ENCODE measurements at regions not wholly inside any gene's neighbourhood (a gene's known extent, or its start where the extent isn't known, plus 50 kb on each side); places are given as distances from the start of the nearest gene placed in this dataset.

DNA sequence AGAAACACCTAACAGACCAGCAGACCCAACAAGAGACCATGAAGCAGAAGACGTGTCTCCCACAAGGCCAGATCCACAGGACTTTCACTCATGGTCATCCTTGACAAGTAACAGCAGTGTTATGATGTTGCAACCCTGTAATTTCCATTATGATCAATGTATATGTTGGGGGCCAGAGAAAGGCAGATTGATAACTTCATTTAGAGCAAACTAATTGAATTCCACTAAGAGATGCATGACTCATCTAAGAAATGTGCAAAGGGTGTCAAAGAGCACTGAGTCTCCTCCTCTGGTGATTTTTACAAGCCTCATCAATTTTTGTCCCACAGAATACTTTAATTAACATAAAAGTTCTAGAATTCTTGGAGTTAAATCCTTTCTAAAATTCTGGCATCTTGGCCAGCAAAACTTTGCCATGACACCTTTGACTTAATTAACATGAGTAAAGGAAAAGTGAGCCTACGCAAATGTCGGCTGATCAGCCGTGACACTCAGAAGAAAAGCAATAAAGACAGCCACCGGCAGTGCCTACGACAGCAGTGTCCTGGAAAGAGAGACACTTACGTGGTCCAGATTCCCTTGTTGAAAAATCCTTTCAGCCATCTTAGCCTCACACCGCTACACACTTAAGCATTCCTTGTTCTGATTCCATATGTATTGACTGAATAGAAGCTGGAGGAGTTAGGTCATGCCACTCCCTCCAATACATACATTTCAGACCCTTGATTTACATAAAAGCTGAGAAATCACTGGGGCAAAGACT lies 370.2 kb upstream of the CCDC196 start:
- DNase-seq, result no peak

DNA sequence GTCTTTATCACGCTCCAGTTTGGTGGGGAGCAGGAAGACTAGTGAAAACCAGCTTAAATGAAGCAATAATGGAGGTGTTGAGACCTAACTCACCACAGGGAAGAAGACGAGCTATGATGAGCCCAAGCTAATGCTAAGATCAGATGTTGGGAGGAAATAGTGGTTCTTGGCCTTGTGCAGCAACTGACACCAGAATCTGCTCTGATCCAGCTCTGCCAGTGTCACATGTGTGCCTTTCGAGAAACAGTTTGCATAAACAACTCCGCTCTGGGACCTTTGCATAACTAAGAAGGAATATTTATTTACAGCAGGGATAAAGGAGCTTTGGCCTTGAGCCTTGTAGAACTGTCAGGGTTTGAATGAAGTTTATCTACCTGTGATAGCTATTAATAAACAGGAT lies 369.4 kb upstream of the CCDC196 start:
- no peak for DNase-seq

DNA sequence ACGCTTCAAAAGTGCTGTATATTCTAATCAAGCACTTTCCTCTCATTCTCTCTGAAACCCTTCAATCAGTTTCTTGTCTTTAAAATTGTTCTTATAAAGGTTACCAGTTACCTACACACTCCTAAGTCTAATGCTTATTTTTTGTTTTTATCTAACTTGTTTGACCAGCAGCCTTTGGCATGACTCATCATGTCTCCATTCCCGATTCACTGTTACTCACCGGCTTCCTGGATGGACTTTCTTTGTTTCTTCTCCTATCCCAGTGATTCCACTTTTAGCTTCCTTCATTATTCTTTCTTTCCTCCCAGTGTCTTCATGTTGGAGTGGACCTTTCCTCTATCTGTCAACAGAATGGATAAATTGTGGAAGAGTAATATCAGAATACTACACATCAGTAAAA lies 368.6 kb upstream of the CCDC196 start:
- no peak for DNase-seq

GRCh38 chr14:66119606-66120231 lies 366.5 kb upstream of the CCDC196 start:
- no peak for DNase-seq

GRCh38 chr14:66120402-66120801 lies 365.8 kb upstream of the CCDC196 start:
- no peak for DNase-seq

GRCh38 chr14:66121859-66122258 lies 364.3 kb upstream of the CCDC196 start:
- DNase-seq, result no peak

- no peak for DNase-seq
Observed at GRCh38 chr14:66129224-66129623, 356.9 kb upstream of the CCDC196 start.

DNA sequence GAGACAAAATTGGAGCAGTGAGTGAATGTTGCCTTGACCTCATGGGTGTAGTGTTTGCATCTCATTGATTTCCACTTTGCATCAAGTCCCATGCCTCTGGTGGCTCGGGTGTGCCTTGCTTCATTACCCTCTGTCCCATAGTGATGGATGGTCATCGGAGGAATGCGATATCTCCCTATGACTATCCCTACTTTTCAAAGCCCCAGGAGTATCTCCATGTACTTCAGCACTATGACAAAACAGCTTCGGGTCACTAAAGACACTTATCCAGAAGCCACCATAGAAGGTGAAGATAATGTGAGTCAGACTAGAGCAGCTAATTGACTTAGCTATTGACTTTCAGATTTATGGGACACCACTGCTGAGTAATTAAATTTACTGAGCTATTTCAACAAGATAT lies 355.1 kb upstream of the CCDC196 start:
- peak; percentile 10 for DNase-seq

DNA sequence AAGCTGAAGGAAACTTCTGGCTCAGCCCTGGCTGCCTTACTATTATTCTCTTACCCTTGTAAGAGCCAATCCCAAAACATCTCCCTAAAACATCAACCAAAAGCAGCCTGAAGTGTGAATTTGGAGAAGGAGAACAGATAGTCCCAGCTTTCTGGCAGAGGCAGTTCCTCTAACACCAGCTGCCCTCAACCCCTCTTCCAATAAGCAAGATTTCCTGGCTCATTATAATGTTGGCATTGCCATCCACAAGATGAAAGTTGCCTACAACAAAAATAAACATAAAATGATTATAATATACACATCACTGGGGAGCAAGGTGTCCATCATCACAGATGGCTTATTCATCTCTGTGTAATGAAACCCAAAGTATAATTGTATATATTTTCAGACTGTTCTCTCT lies 352.5 kb upstream of the CCDC196 start:
- DNase-seq, result no peak

DNA sequence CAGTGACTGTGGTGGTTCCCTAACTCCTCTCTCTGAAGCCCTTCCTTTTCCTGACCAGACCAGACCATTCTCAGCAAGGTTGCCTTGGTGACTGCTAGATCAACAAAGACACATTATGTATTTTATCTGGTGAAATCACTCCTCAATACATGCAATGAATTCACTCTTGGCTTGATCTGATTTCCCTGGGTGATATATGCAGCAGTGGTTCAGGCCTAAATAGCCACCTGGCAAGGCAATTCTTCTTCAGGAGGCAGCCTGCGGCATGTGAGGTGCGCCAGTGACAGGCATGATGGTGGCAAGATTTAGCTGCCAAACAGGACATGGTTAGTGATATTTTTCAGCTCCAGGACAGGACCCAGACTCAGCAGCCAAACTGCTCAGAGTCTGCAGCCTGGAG lies 350.3 kb upstream of the CCDC196 start:
- no peak for DNase-seq

- peak; percentile 20 for DNase-seq
Observed at GRCh38 chr14:66137081-66137480, 349.1 kb upstream of the CCDC196 start.

GRCh38 chr14:66139432-66139831 lies 346.7 kb upstream of the CCDC196 start:
- no peak for DNase-seq

DNA sequence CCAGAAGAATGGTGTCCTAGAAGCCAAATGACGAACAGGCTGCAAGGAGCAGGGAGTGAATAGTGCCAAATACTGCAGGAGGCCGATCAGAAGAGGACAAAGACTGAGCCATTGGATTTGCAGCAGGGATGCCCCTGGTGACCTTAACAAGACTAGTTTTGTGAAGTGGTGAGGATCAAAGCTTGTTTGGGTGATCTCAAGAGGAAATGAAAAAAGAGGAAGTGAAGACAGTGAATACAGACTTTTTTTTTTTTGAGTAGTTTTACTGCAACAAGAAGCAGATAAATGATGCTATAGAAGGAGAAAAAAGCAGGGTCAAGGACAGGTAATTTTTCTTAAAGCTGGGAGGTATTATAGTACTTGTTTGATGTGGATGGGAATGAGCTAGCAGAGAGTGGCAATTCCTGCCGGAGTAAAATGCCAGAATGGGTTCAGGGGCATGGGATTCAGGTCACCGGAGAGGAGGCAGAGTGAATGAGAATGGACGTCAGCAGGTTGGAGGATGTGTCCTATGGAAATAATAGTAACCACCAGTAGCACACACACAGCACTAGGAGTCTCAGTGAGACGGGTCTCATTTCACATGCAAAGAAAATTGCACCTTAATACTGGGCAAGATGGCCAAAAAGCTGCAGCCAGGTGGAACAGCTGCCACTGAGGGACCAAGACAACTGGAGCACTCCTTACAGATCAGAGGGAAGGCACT lies 345.8 kb upstream of the CCDC196 start:
- no peak for DNase-seq

- DNase-seq, result no peak
Observed at GRCh38 chr14:66140963-66141362, 345.2 kb upstream of the CCDC196 start.

GRCh38 chr14:66141733-66142132 lies 344.4 kb upstream of the CCDC196 start:
- DNase-seq, result no peak

- no peak for DNase-seq
Observed at GRCh38 chr14:66143387-66144112, 342.6 kb upstream of the CCDC196 start.

DNA sequence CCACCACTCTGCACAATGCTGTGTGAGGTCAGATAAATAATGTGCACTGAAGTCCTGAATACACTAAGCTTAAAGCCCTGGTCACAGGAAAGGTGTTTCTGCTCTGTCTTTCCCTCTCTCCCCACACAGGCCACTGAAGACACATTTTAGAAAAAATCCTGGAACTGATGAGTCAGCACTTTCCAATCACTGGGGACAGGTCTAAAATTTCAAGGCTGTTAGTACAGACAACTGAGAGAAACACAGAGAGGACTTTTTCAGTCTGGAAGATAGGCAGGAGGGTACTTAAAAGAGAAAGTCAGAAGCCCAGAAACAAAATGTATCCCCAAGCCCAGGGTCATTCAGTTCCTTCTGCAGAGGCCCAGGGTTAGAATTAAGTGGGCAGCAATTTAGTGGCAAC lies 333.9 kb upstream of the CCDC196 start:
- peak; percentile 33 for DNase-seq

GRCh38 chr14:66152747-66153146 lies 333.4 kb upstream of the CCDC196 start:
- DNase-seq, result peak; percentile 48

DNA sequence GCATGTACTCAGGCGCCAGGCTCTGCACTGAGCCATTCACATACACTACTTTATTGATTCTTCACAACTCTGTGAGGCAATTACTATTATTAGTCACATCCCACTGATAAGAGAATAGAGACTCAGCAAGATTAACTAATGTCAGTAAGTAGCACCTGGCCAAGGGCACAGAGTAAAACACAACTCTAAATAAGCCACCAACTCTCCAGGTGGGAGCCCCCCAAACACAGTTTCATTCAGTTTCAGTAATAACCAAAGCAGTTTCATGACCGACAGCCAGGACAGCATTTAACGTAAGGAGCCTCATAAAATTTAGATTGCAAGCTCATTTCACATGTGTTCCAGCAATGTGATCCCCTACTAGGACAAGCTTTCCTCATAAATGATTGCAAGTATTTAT lies 323.1 kb upstream of the CCDC196 start:
- no peak for DNase-seq

- DNase-seq, result no peak
Observed at GRCh38 chr14:66165337-66165736, 320.8 kb upstream of the CCDC196 start.

- DNase-seq, result no peak
Observed at GRCh38 chr14:66174453-66174891, 311.7 kb upstream of the CCDC196 start.

DNA sequence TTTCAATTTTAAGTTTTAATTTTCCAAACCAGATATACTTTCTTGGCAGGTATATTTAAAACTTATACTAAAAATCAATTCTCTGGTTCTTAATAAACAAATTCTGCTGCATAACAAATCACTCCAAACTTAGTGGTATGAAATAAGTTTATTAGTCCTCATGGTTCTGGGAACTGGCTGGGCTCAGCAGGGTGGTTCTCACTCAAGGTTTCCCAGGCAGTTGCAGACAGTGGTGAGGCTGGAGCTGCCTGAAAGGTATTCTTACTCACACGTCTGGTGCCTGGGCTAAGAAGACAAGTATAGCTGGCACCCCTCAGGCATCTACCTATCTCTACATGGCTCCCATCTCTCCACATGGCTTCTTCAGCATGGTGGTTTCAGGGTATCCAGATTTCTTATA lies 308.2 kb upstream of the CCDC196 start:
- DNase-seq, result no peak

- no peak for DNase-seq
Observed at GRCh38 chr14:66196670-66197069, 289.5 kb upstream of the CCDC196 start.

All from left kidney (tissue), 1 donor.